Neural progenitor cell (in vitro differentiated cells): ENCODE measurements at regions not wholly inside any gene's neighbourhood (a gene's known extent, or its start where the extent isn't known, plus 50 kb on each side); places are given as distances from the start of the nearest gene placed in this dataset.

Source experiments
- DNase-seq: peaks from one replicate; pipeline ENCODE4 v3.0.0-alpha.2; 2016; ENCODE audit warnings: low spot score
- H2AFZ ChIP-seq: fragments of 200-600 bp; sonication (generic); replicated peaks from 2 replicates; pipeline ENCODE4 v1.6.1; 2016; ENCODE audit warnings: antibody characterized with exemption
- H3F3A ChIP-seq: fragments of 200-600 bp; sonication (generic); 2 replicates; pipeline ENCODE4 v1.6.1; 2016; ENCODE audit warnings: antibody characterized with exemption, low read depth
- H3K27ac ChIP-seq: fragments of 200-600 bp; sonication (generic); 2 replicates; pipeline ENCODE4 v1.5.1; 2016; ENCODE audit warnings: mild to moderate bottlenecking
- H3K27me3 ChIP-seq: fragments of 200-600 bp; sonication (generic); 2 replicates; pipeline ENCODE4 v1.6.1; 2016; ENCODE audit warnings: mild to moderate bottlenecking, moderate library complexity
- H3K36me3 ChIP-seq: fragments of 200-600 bp; sonication (generic); 2 replicates; pipeline ENCODE4 v1.5.1; 2016
- H3K4me1 ChIP-seq: fragments of 200-600 bp; sonication (generic); 2 replicates; pipeline ENCODE4 v1.6.1; 2016; ENCODE audit warnings: mixed run types
- H3K4me2 ChIP-seq: fragments of 200-600 bp; sonication (generic); 2 replicates; pipeline ENCODE4 v1.6.1; 2016
- H3K4me3 ChIP-seq: fragments of 200-600 bp; sonication (generic); 2 replicates; pipeline ENCODE4 v1.5.1; 2016
- H3K79me2 ChIP-seq: fragments of 200-600 bp; sonication (generic); 2 replicates; pipeline ENCODE4 v1.6.1; 2016; ENCODE audit warnings: low read depth
- H3K9ac ChIP-seq: fragments of 200-600 bp; sonication (generic); 2 replicates; pipeline ENCODE4 v1.6.1; 2016
- H3K9me3 ChIP-seq: fragments of 200-600 bp; sonication (generic); 2 replicates; pipeline ENCODE4 v1.5.1; 2016; ENCODE audit warnings: low read depth
- H4K20me1 ChIP-seq: fragments of 200-600 bp; sonication (generic); 2 replicates; pipeline ENCODE4 v1.6.1; 2016; ENCODE audit warnings: low read depth
- H3K27ac Mint-ChIP-seq: 3 replicates; pipeline ENCODE4 v1.8.0; 2021; ENCODE audit warnings: mixed read lengths
- H3K27me3 Mint-ChIP-seq: 2 replicates; pipeline ENCODE4 v1.8.0; 2022; ENCODE audit warnings: low read depth, mild to moderate bottlenecking, inconsistent platforms, moderate library complexity, mixed read lengths; ENCODE audit not compliant: insufficient read depth
- H3K36me3 Mint-ChIP-seq: 3 replicates; pipeline ENCODE4 v1.8.0; 2021; ENCODE audit warnings: mixed read lengths
- H3K4me1 Mint-ChIP-seq: 3 replicates; pipeline ENCODE4 v1.8.0; 2021; ENCODE audit warnings: mixed read lengths
- H3K4me3 Mint-ChIP-seq: 3 replicates; pipeline ENCODE4 v1.8.0; 2021; ENCODE audit warnings: mild to moderate bottlenecking, moderate library complexity, mixed read lengths
- H3K9me3 Mint-ChIP-seq: 3 replicates; pipeline ENCODE4 v1.8.0; 2020; ENCODE audit warnings: mixed read lengths
- CTCF ChIP-seq: fragments of 200-600 bp; sonication (generic); IDR thresholded peaks from 2 replicates; pipeline ENCODE4 v1.5.1; 2017; ENCODE audit warnings: antibody characterized with exemption, mild to moderate bottlenecking
- EZH2 ChIP-seq: fragments of 200-600 bp; sonication (generic); IDR thresholded peaks from 2 replicates; pipeline ENCODE4 v1.6.1; 2017; ENCODE audit warnings: antibody characterized with exemption, mild to moderate bottlenecking, moderate library complexity
- EZH2phosphoT487 ChIP-seq: fragments of 200-600 bp; sonication (generic); IDR thresholded peaks from 2 replicates; pipeline ENCODE4 v1.6.1; 2017; ENCODE audit warnings: antibody characterized with exemption

- H3K9me3 Mint-ChIP-seq: peaks cover 2% of the 10 kb centered on the region
- no peak overlapping the region for H3K4me3 Mint-ChIP-seq
- H4K20me1 ChIP-seq: no peaks in the 10 kb centered on the region
- H3K27ac Mint-ChIP-seq: no peak overlapping the region
- no peaks in the 10 kb centered on the region for H3K9me3 ChIP-seq
- H3K27ac ChIP-seq: no peak overlapping the region
- no peak overlapping the region for H2AFZ ChIP-seq
- no peak overlapping the region for H3K4me3 ChIP-seq
- H3K9ac ChIP-seq: no peak overlapping the region
- TF ChIP-seq EZH2 (no peak), EZH2phosphoT487 (no peak), CTCF (no peak)
- no peak overlapping the region for H3K4me2 ChIP-seq
- no peaks in the 10 kb centered on the region for H3K36me3 ChIP-seq
- H3K4me1 ChIP-seq: no peaks in the 10 kb centered on the region
- H3K27me3 Mint-ChIP-seq: no peaks in the 10 kb centered on the region
- no peaks in the 10 kb centered on the region for H3K4me1 Mint-ChIP-seq
- H3F3A ChIP-seq: no peaks in the 10 kb centered on the region
- DNase-seq: no peak
- H3K36me3 Mint-ChIP-seq: no peaks in the 10 kb centered on the region
- H3K79me2 ChIP-seq: no peaks in the 10 kb centered on the region
- no peaks in the 10 kb centered on the region for H3K27me3 ChIP-seq
These were observed 144.9 kb upstream of the MTPN start for GRCh38 chr7:136122026-136122425.

GRCh38 chr7:136117539-136117938 lies 140.4 kb upstream of the MTPN start:
- TF ChIP-seq CTCF (no peak), EZH2 (no peak), EZH2phosphoT487 (no peak)
- Mint-ChIP-seq H3K27ac (no peak overlapping the region), H3K9me3 (peaks cover 8% of the 10 kb centered on the region), H3K4me1 (no peaks in the 10 kb centered on the region), H3K27me3 (no peaks in the 10 kb centered on the region), H3K4me3 (no peak overlapping the region), H3K36me3 (no peaks in the 10 kb centered on the region)
- DNase-seq: no peak
- Histone ChIP-seq H3K4me3 (no peak overlapping the region), H3K9me3 (no peaks in the 10 kb centered on the region), H3F3A (no peaks in the 10 kb centered on the region), H3K27me3 (no peaks in the 10 kb centered on the region), H3K27ac (no peak overlapping the region), H3K4me1 (no peaks in the 10 kb centered on the region), H3K36me3 (no peaks in the 10 kb centered on the region), H4K20me1 (no peaks in the 10 kb centered on the region), H3K79me2 (no peaks in the 10 kb centered on the region), H2AFZ (no peak overlapping the region), H3K9ac (no peak overlapping the region), H3K4me2 (no peak overlapping the region)

- H3K4me2 ChIP-seq: no peak overlapping the region
- peaks cover 14% of the 10 kb centered on the region for H3K9me3 Mint-ChIP-seq
- H3K79me2 ChIP-seq: no peaks in the 10 kb centered on the region
- DNase-seq: no peak
- H2AFZ ChIP-seq: no peak overlapping the region
- H3K27ac Mint-ChIP-seq: no peak overlapping the region
- H3F3A ChIP-seq: no peaks in the 10 kb centered on the region
- no peaks in the 10 kb centered on the region for H3K36me3 Mint-ChIP-seq
- H3K27ac ChIP-seq: no peak overlapping the region
- no peak overlapping the region for H3K4me3 Mint-ChIP-seq
- H3K4me3 ChIP-seq: no peak overlapping the region
- no peaks in the 10 kb centered on the region for H3K36me3 ChIP-seq
- no peaks in the 10 kb centered on the region for H3K4me1 ChIP-seq
- H3K9me3 ChIP-seq: no peaks in the 10 kb centered on the region
- no peak overlapping the region for H3K9ac ChIP-seq
- no peak for TF ChIP-seq CTCF
- TF ChIP-seq EZH2: no peak
- no peak for TF ChIP-seq EZH2phosphoT487
- no peaks in the 10 kb centered on the region for H3K27me3 Mint-ChIP-seq
- H3K27me3 ChIP-seq: no peaks in the 10 kb centered on the region
- H4K20me1 ChIP-seq: no peaks in the 10 kb centered on the region
- H3K4me1 Mint-ChIP-seq: no peaks in the 10 kb centered on the region
These were observed 139.0 kb upstream of the MTPN start for GRCh38 chr7:136116186-136116585.
